C4-2B (cell line): ENCODE measurements at regions not wholly inside any gene's neighbourhood (a gene's known extent, or its start where the extent isn't known, plus 50 kb on each side); places are given as distances from the start of the nearest gene placed in this dataset.

Experiments used
- CTCF ChIP-seq: fragments of 450-650 bp; conservative IDR thresholded peaks from 2 replicates; pipeline ENCODE4 v1.5.1; 2017; ENCODE audit warnings: mild to moderate bottlenecking
- ZFX ChIP-seq: fragments of 450-650 bp; IDR thresholded peaks from 2 replicates; pipeline ENCODE4 v1.6.1; 2017

- TF ChIP-seq CTCF (no peak), ZFX (no peak)
These were observed 430.4 kb downstream of the MTX2 start for GRCh38 chr2:176699644-176700043.
